ENCODE measurements at regions not wholly inside any gene's neighbourhood (a gene's known extent, or its start where the extent isn't known, plus 50 kb on each side); places are given as distances from the start of the nearest gene placed in this dataset.

GRCh38 chr12:131370321-131370720 is 340.6 kb upstream of the SFSWAP start:
- H3K27ac Mint-ChIP-seq = no peak overlapping the region
- no peak overlapping the region for H3K4me3 Mint-ChIP-seq
- peaks cover 13% of the 10 kb centered on the region for H3K27me3 Mint-ChIP-seq (ENCODE audit: low read depth)
- H3K9me3 Mint-ChIP-seq = no peaks in the 10 kb centered on the region
- no peaks in the 10 kb centered on the region for H3K36me3 Mint-ChIP-seq (ENCODE audit: low read depth)
- no peak for TF ChIP-seq CTCF (IDR thresholded peaks at IDR 0.05; ENCODE audit: unreplicated experiment in 3 of 3)
- H3K4me1 Mint-ChIP-seq = no peaks in the 10 kb centered on the region

- Mint-ChIP-seq H3K4me1 (no peaks in the 10 kb centered on the region), H3K27ac (no peak overlapping the region), H3K27me3 (ENCODE audit: low read depth) (peaks cover 8% of the 10 kb centered on the region), H3K9me3 (no peaks in the 10 kb centered on the region), H3K36me3 (ENCODE audit: low read depth) (no peaks in the 10 kb centered on the region), H3K4me3 (no peak overlapping the region)
- no peak for TF ChIP-seq CTCF (IDR thresholded peaks at IDR 0.05; ENCODE audit: unreplicated experiment in 3 of 3)
Measured at GRCh38 chr12:131370791-131371347, 340.0 kb upstream of the SFSWAP start.

- Mint-ChIP-seq H3K27ac (no peak overlapping the region), H3K4me1 (no peaks in the 10 kb centered on the region), H3K36me3 (ENCODE audit: low read depth) (no peaks in the 10 kb centered on the region), H3K27me3 (ENCODE audit: low read depth) (peaks cover 4% of the 10 kb centered on the region), H3K4me3 (no peak overlapping the region), H3K9me3 (no peaks in the 10 kb centered on the region)
- TF ChIP-seq CTCF (IDR thresholded peaks at IDR 0.05; ENCODE audit: unreplicated experiment in 3 of 3) = no peak
Measured at GRCh38 chr12:131371401-131372170, 339.3 kb upstream of the SFSWAP start.

- Mint-ChIP-seq H3K4me1 (no peaks in the 10 kb centered on the region), H3K4me3 (no peak overlapping the region), H3K27ac (no peak overlapping the region), H3K27me3 (ENCODE audit: low read depth) (peaks cover 9% of the 10 kb centered on the region), H3K36me3 (ENCODE audit: low read depth) (no peaks in the 10 kb centered on the region), H3K9me3 (no peaks in the 10 kb centered on the region)
- TF ChIP-seq CTCF (IDR thresholded peaks at IDR 0.05; ENCODE audit: unreplicated experiment in 3 of 3) = no peak
Measured at GRCh38 chr12:131372171-131372475, 338.8 kb upstream of the SFSWAP start.

GRCh38 chr12:131372706-131373195 is 338.1 kb upstream of the SFSWAP start:
- H3K4me3 Mint-ChIP-seq = no peak overlapping the region
- H3K36me3 Mint-ChIP-seq (ENCODE audit: low read depth) = no peaks in the 10 kb centered on the region
- no peaks in the 10 kb centered on the region for H3K4me1 Mint-ChIP-seq
- H3K27ac Mint-ChIP-seq = no peak overlapping the region
- H3K9me3 Mint-ChIP-seq = no peaks in the 10 kb centered on the region
- H3K27me3 Mint-ChIP-seq (ENCODE audit: low read depth) = peaks cover 12% of the 10 kb centered on the region
- TF ChIP-seq CTCF (IDR thresholded peaks at IDR 0.05; ENCODE audit: unreplicated experiment in 3 of 3) = no peak
